WTC11 (cell line): ENCODE measurements at regions not wholly inside any gene's neighbourhood (a gene's known extent, or its start where the extent isn't known, plus 50 kb on each side); places are given as distances from the start of the nearest gene placed in this dataset.

Source experiments
- ATAC-seq: fragments of 200-7000 bp; cut with Tn5 transposase; 2 replicates; pipeline ENCODE4 v1.10.0; 2021; ENCODE audit warnings: mild to moderate bottlenecking, moderate library complexity
- CTCF ChIA-PET: fragments of 300-600 bp; sonication (Branson Sonifier 250); formaldehyde crosslinking; loops from one replicate; lab custom pipeline; 2021; ENCODE audit warnings: antibody characterized with exemption; lab: Charles Lee
- POLR2A ChIA-PET: fragments of 350-600 bp; sonication (Branson Sonifier 250); formaldehyde crosslinking; loops from one replicate; lab custom pipeline; 2021; ENCODE audit warnings: antibody characterized with exemption; lab: Charles Lee
- DNase-seq: peaks from one replicate; pipeline ENCODE4 v3.0.0; 2021; ENCODE audit warnings: low spot score
- H3K27ac Mint-ChIP-seq: 2 replicates; pipeline ENCODE4 v1.8.0; 2021; ENCODE audit warnings: mixed read lengths
- H3K27me3 Mint-ChIP-seq: 2 replicates; pipeline ENCODE4 v1.8.0; 2021; ENCODE audit warnings: low read depth, mild to moderate bottlenecking, moderate library complexity, mixed read lengths
- H3K36me3 Mint-ChIP-seq: 2 replicates; pipeline ENCODE4 v1.8.0; 2021; ENCODE audit warnings: mixed read lengths
- H3K4me1 Mint-ChIP-seq: 2 replicates; pipeline ENCODE4 v1.8.0; 2022; ENCODE audit warnings: mixed read lengths
- H3K4me3 Mint-ChIP-seq: 2 replicates; pipeline ENCODE4 v1.8.0; 2021; ENCODE audit warnings: mild to moderate bottlenecking, moderate library complexity, mixed read lengths
- H3K9me3 Mint-ChIP-seq: 2 replicates; pipeline ENCODE4 v1.8.0; 2021; ENCODE audit warnings: mixed read lengths
- ATF2 ChIP-seq: sonication (generic); formaldehyde crosslinking; IDR thresholded peaks from 2 replicates; pipeline ENCODE4 v1.8.1; 2022; ENCODE audit warnings: low read depth, missing genetic modification reagents, borderline replicate concordance
- CREM ChIP-seq: sonication (generic); formaldehyde crosslinking; IDR thresholded peaks from 2 replicates; pipeline ENCODE4 v1.8.1; 2022; ENCODE audit warnings: mild to moderate bottlenecking, missing genetic modification reagents, moderate library complexity
- FOXJ3 ChIP-seq: sonication (generic); formaldehyde crosslinking; IDR thresholded peaks from 2 replicates; pipeline ENCODE4 v1.9.0; 2021; ENCODE audit warnings: missing genetic modification reagents, mild to moderate bottlenecking, borderline replicate concordance
- GABPB1 ChIP-seq: sonication (generic); formaldehyde crosslinking; IDR thresholded peaks from 2 replicates; pipeline ENCODE4 v1.8.1; 2023; ENCODE audit warnings: mild to moderate bottlenecking, missing genetic modification reagents
- KAT7 ChIP-seq: sonication (generic); formaldehyde crosslinking; IDR thresholded peaks from 2 replicates; pipeline ENCODE4 v1.8.1; 2023; ENCODE audit warnings: missing genetic modification reagents, mild to moderate bottlenecking, borderline replicate concordance
- MLX ChIP-seq: sonication (generic); formaldehyde crosslinking; IDR thresholded peaks from 2 replicates; pipeline ENCODE4 v1.8.1; 2023; ENCODE audit warnings: mild to moderate bottlenecking, missing genetic modification reagents, moderate library complexity
- MYBL2 ChIP-seq: sonication (generic); formaldehyde crosslinking; IDR thresholded peaks from 2 replicates; pipeline ENCODE4 v1.8.1; 2023; ENCODE audit warnings: mild to moderate bottlenecking, moderate library complexity, missing genetic modification reagents
- PRDM15 ChIP-seq: sonication (generic); formaldehyde crosslinking; IDR thresholded peaks from 2 replicates; pipeline ENCODE4 v1.8.0; 2022; ENCODE audit warnings: missing genetic modification reagents
- SMAD4 ChIP-seq: sonication (generic); formaldehyde crosslinking; IDR thresholded peaks from 2 replicates; pipeline ENCODE4 v1.8.0; 2022; ENCODE audit warnings: mild to moderate bottlenecking, missing genetic modification reagents
- ZNF219 ChIP-seq: sonication (generic); formaldehyde crosslinking; IDR thresholded peaks from 2 replicates; pipeline ENCODE4 v1.8.0; 2023; ENCODE audit warnings: missing genetic modification reagents, mild to moderate bottlenecking, borderline replicate concordance
- ZNF232 ChIP-seq: sonication (generic); formaldehyde crosslinking; IDR thresholded peaks from 2 replicates; pipeline ENCODE4 v1.8.0; 2022; ENCODE audit warnings: mild to moderate bottlenecking, missing genetic modification reagents
- ZNF281 ChIP-seq: sonication (generic); formaldehyde crosslinking; IDR thresholded peaks from 2 replicates; pipeline ENCODE4 v1.8.0; 2023; ENCODE audit warnings: mild to moderate bottlenecking, missing genetic modification reagents
- ZNF416 ChIP-seq: fragments of 250-450 bp; sonication (Bioruptor Pico); IDR thresholded peaks from 2 replicates; pipeline ENCODE4 v1.9.0; 2021; ENCODE audit warnings: mild to moderate bottlenecking, inconsistent platforms
- ZNF423 ChIP-seq: fragments of 250-450 bp; sonication (Bioruptor Pico); IDR thresholded peaks from 2 replicates; pipeline ENCODE4 v2.1.2; 2022; ENCODE audit warnings: mild to moderate bottlenecking, moderate library complexity
- ZNF425 ChIP-seq: fragments of 250-450 bp; sonication (Bioruptor Pico); conservative IDR thresholded peaks from 2 replicates; pipeline ENCODE4 v1.9.0; 2021; ENCODE audit warnings: mild to moderate bottlenecking
- ZNF671 ChIP-seq: fragments of 250-450 bp; sonication (Bioruptor Pico); IDR thresholded peaks from 2 replicates; pipeline ENCODE4 v1.8.0; 2021; ENCODE audit warnings: mild to moderate bottlenecking

- no peak for TF ChIP-seq ZNF281 (CRISPR knock-in tag)
- no peak for TF ChIP-seq ZNF219 (CRISPR knock-in tag)
- TF ChIP-seq FOXJ3: no peak
- no peak for TF ChIP-seq GABPB1 (CRISPR knock-in tag)
- TF ChIP-seq CREM (CRISPR knock-in tag): no peak
- TF ChIP-seq, all 79 proteins: peak for 0
Observed at GRCh38 chr6:8672882-8673281, 237.5 kb upstream of the SLC35B3 start (continued).

GRCh38 chr6:8670792-8671191 lies 235.4 kb upstream of the SLC35B3 start:
- ChIA-PET POLR2A (no interaction called here), CTCF (no interaction called here)
- Mint-ChIP-seq H3K4me3 (no peak overlapping the region), H3K36me3 (no peaks in the 10 kb centered on the region), H3K27ac (no peak overlapping the region), H3K27me3 (no peaks in the 10 kb centered on the region), H3K4me1 (no peaks in the 10 kb centered on the region), H3K9me3 (peaks cover 5% of the 10 kb centered on the region; the same call in 1 of the 2 replicates)
- no peak for DNase-seq
- TF ChIP-seq KAT7 (CRISPR knock-in tag) (no peak), CREM (CRISPR knock-in tag) (no peak), ZNF423 (CRISPR knock-in tag) (no peak), SMAD4 (CRISPR knock-in tag) (no peak), MLX (CRISPR knock-in tag) (no peak), ZNF671 (CRISPR knock-in tag) (no peak), ZNF232 (no peak), ZNF425 (CRISPR knock-in tag) (no peak)
- no peak for ATAC-seq

GRCh38 chr6:8664700-8665099 lies 229.4 kb upstream of the SLC35B3 start:
- Mint-ChIP-seq H3K36me3 (no peaks in the 10 kb centered on the region), H3K4me1 (0 out of 2 replicates have a peak, but pooled peaks cover 3% of the 10 kb centered on the region), H3K27me3 (no peaks in the 10 kb centered on the region), H3K27ac (no peak overlapping the region), H3K4me3 (no peak overlapping the region), H3K9me3 (peaks cover 5% of the 10 kb centered on the region; the same call in 1 of the 2 replicates)
- no peak for ATAC-seq
- CTCF ChIA-PET: no interaction called here
- POLR2A ChIA-PET: no interaction called here
- TF ChIP-seq MYBL2 (CRISPR knock-in tag) (no peak), ZNF416 (CRISPR knock-in tag) (no peak), ATF2 (CRISPR knock-in tag) (no peak), ZNF219 (CRISPR knock-in tag) (no peak), PRDM15 (no peak)
- no peak for DNase-seq
